K562 (cell line): ENCODE measurements at regions not wholly inside any gene's neighbourhood (a gene's known extent, or its start where the extent isn't known, plus 50 kb on each side); places are given as distances from the start of the nearest gene placed in this dataset.

Experiments used
- ATAC-seq: fragments of 200-7000 bp; cut with Tn5 transposase; 3 replicates; pipeline ENCODE4 v1.9.1; 2020; ENCODE audit warnings: moderate library complexity
- BruUV-seq: library from RNA; stranded (reverse); fragments of 400-500 nt; replicated peaks from 2 replicates; lab custom pipeline; 2021; lab: Mats Ljungman, UMichigan
- CTCF ChIA-PET: fragments of 300-600 bp; formaldehyde crosslinking; extraction: SDS; loops from one replicate; lab custom pipeline; 2021; ENCODE audit warnings: low intra/inter-chr PET ratio; lab: Yijun Ruan, JAX
- POLR2A ChIA-PET: fragments of 300-600, 350-650 bp; sonication (Branson Sonifier 250); formaldehyde crosslinking; extraction: SDS; loops from one replicate; lab custom pipeline; 2021; ENCODE audit warnings: antibody characterized with exemption, inconsistent platforms; lab: Yijun Ruan, JAX
- DNase-seq, 4 experiments: peaks; one replicate each; pipeline versions ENCODE4 v3.0.0 to v3.0.0-alpha.2; 2011 to 2018; ENCODE audit warnings: low spot score in 3 of 4, mixed read lengths in 3 of 4; ENCODE audit errors: extremely low read depth in 1 of 4
- FAIRE-seq: peaks from 2 replicates; lab custom pipeline; 2011; peaks lifted over from hg19 to GRCh38; lab: Jason Lieb, UNC
- H2AFZ ChIP-seq: 2 replicates; pipeline ENCODE4 v1.6.0; 2011; ENCODE audit warnings: low read depth, low read length, control low read depth, inconsistent platforms
- H3K27ac ChIP-seq: fragments of 200-600 bp; 3 replicates; pipeline ENCODE4 v1.8.0; 2011; ENCODE audit warnings: low read depth, mild to moderate bottlenecking, control low read depth, inconsistent platforms, low read length, moderate library complexity, mixed read lengths; ENCODE audit errors: extremely low read depth
- H3K27me3 ChIP-seq, 2 experiments: fragments of 300-600 bp in 1 of 2; 2 replicates in 1 of 2; 3 replicates in 1 of 2; pipeline versions ENCODE4 v1.6.0 to v1.8.0; 2011; ENCODE audit warnings: inconsistent platforms in 2 of 2, low read length in 2 of 2, mild to moderate bottlenecking in 1 of 2, mixed read lengths in 1 of 2, moderate library complexity in 1 of 2; ENCODE audit not compliant: control insufficient read depth in 2 of 2, insufficient read depth in 2 of 2
- H3K36me3 ChIP-seq: fragments of 300-600 bp; 3 replicates; pipeline ENCODE4 v1.8.0; 2011; ENCODE audit warnings: mild to moderate bottlenecking, low read length, inconsistent platforms; ENCODE audit not compliant: control insufficient read depth, insufficient read depth
- H3K4me1 ChIP-seq, 2 experiments: fragments of 200-600 bp in 1 of 2; replicated peaks in 1 of 2; 2 replicates in 1 of 2; 3 replicates in 1 of 2; pipeline versions ENCODE4 v1.5.1 to v1.8.0; 2011; ENCODE audit warnings: inconsistent platforms in 2 of 2, low read length in 2 of 2, mild to moderate bottlenecking in 1 of 2, mixed read lengths in 1 of 2, moderate library complexity in 1 of 2; ENCODE audit not compliant: control insufficient read depth in 2 of 2, insufficient read depth in 2 of 2
- H3K4me2 ChIP-seq: 2 replicates; pipeline ENCODE4 v1.6.1; 2011; ENCODE audit warnings: low read length, control low read depth, inconsistent platforms, mixed read lengths; ENCODE audit not compliant: insufficient read depth
- H3K4me3 ChIP-seq: fragments of 200-600 bp; sonication (generic), shearing (Covaris generic); 2 replicates; pipeline ENCODE4 v1.5.1; 2016; ENCODE audit warnings: control low read depth, inconsistent platforms
- H3K79me2 ChIP-seq: fragments of 200-600 bp; 3 replicates; pipeline ENCODE4 v1.8.0; 2011; ENCODE audit warnings: low read length, inconsistent platforms; ENCODE audit not compliant: control insufficient read depth, insufficient read depth
- H3K9ac ChIP-seq, 2 experiments: 2 replicates each; pipeline versions ENCODE4 v1.6.0 to v1.6.1; 2011; ENCODE audit warnings: low read depth in 2 of 2, low read length in 2 of 2, control low read depth in 1 of 2, inconsistent platforms in 1 of 2, mild to moderate bottlenecking in 1 of 2, mixed read lengths in 1 of 2; ENCODE audit not compliant: insufficient read depth in 1 of 2
- H3K9me1 ChIP-seq: one replicate; pipeline ENCODE4 v1.6.0; 2011; ENCODE audit warnings: inconsistent platforms, mild to moderate bottlenecking, low read length, moderate library complexity; ENCODE audit not compliant: control insufficient read depth, insufficient read depth
- H3K9me3 ChIP-seq: replicated peaks from 2 replicates; pipeline ENCODE4 v1.5.1; 2011; ENCODE audit warnings: low read depth, low read length, inconsistent platforms; ENCODE audit not compliant: control insufficient read depth, insufficient read depth
- H4K20me1 ChIP-seq: replicated peaks from 2 replicates; pipeline ENCODE4 v1.6.1; 2011; ENCODE audit warnings: low read length, inconsistent platforms, mixed read lengths; ENCODE audit not compliant: control insufficient read depth, insufficient read depth
- CCAR2 ChIP-seq: fragments of 200-400 bp; formaldehyde crosslinking; IDR thresholded peaks from 2 replicates; pipeline ENCODE4 v1.6.1; 2017; ENCODE audit warnings: mild to moderate bottlenecking, low read depth, low read length
- CUX1 ChIP-seq: fragments of 200-800 bp; sonication (Bioruptor generic); IDR thresholded peaks from 2 replicates; pipeline ENCODE4 v1.6.1; 2016; ENCODE audit warnings: missing genetic modification characterization, missing compliant biosample characterization
- E4F1 ChIP-seq: fragments of 250-450 bp; sonication (Bioruptor Pico); IDR thresholded peaks from 2 replicates; pipeline ENCODE4 v1.5.0; 2021; ENCODE audit warnings: mild to moderate bottlenecking, borderline replicate concordance
- POLR3A ChIP-seq: IDR thresholded peaks from 2 replicates; pipeline ENCODE4 v1.6.1; 2011; ENCODE audit warnings: borderline replicate concordance, mild to moderate bottlenecking, moderate library complexity; ENCODE audit not compliant: insufficient read length, insufficient read depth; ENCODE audit errors: extremely low read depth
- RFX5 ChIP-seq: IDR thresholded peaks from 2 replicates; pipeline ENCODE4 v1.6.1; 2011; ENCODE audit warnings: low read depth, mild to moderate bottlenecking, improper control_type of control experiment, low read length
- SLC30A9 ChIP-seq: fragments of 250-450 bp; sonication (Bioruptor Pico); IDR thresholded peaks from 2 replicates; pipeline ENCODE4 v1.8.0; 2022; ENCODE audit warnings: mild to moderate bottlenecking, moderate library complexity
- SP1 ChIP-seq: sonication (generic); formaldehyde crosslinking; IDR thresholded peaks from 2 replicates; pipeline ENCODE4 v1.8.1; 2022; ENCODE audit warnings: mild to moderate bottlenecking, missing genetic modification reagents
- ZEB2 ChIP-seq: fragments of 450-650 bp; IDR thresholded peaks from 2 replicates; pipeline ENCODE4 v1.6.1; 2016
- WGBS: fragments of 100-300 bp; shearing (Covaris generic); methylation state at CpG from one replicate; pipeline ENCODE4 v1.1.6; 2016; ENCODE audit warnings: low coverage, mixed read lengths; ENCODE audit not compliant: insufficient coverage; ENCODE audit errors: missing lambda C conversion rate; 5-methylcytosine and 5-hydroxymethylcytosine counted together
- in situ Hi-C: fragments of 300-500 bp; cut with MboI; formaldehyde crosslinking; loops from 4 replicates; pipeline ENCODE4 v1.15.0; 2018; ENCODE audit warnings: inconsistent platforms, mixed read lengths
- intact Hi-C: fragments of 100-400 bp; cut with micrococcal nuclease; formaldehyde crosslinking; loops from 2 replicates; pipeline ENCODE4 v1.14.2; 2022

GRCh38 chr12:42761601-42762350, 172.2 kb upstream of the PRICKLE1 start:
- in situ Hi-C loops, result no loop called here

GRCh38 chr12:42761086-42761485, 171.5 kb upstream of the PRICKLE1 start:
- Histone ChIP-seq H3K4me1 (no peaks in the 10 kb centered on the region), H3K27ac (no peak overlapping the region), H3K4me3 (no peak overlapping the region), H3K9ac (no peak overlapping the region), H3K27me3 (no peaks in the 10 kb centered on the region), H3K4me2 (no peak overlapping the region), H2AFZ (no peak overlapping the region), H3K36me3 (no peaks in the 10 kb centered on the region), H4K20me1 (no peaks in the 10 kb centered on the region), H3K9me1 (no peaks in the 10 kb centered on the region), H3K79me2 (no peaks in the 10 kb centered on the region), H3K9me3 (no peaks in the 10 kb centered on the region)
- intact Hi-C loops (no loop called here), in situ Hi-C loops (no loop called here)
- no TSS peak for BruUV-seq
- no peak for FAIRE-seq
- no peak for DNase-seq
- no peak for ATAC-seq
- CTCF ChIA-PET, result no interaction called here
- 0% methylated on average over 1 of the region's 1 CpG for WGBS
- POLR2A ChIA-PET, result interaction anchor here (0.6 kb wide), 1 partner anchor 1917 kb away, joined by 3 read pairs; no protein-coding TSS in a partner anchor
- TF ChIP-seq SP1 (no peak), E4F1 (no peak), ZEB2 (no peak), CUX1 (no peak), RFX5 (no peak), POLR3A (no peak)

More at GRCh38 chr12:42761601-42762350, 172.2 kb upstream of the PRICKLE1 start:
- intact Hi-C loops, result no loop called here
- no TSS peak for BruUV-seq
- Histone ChIP-seq H3K4me1 (no peaks in the 10 kb centered on the region), H2AFZ (no peak overlapping the region), H4K20me1 (no peaks in the 10 kb centered on the region), H3K9me1 (no peaks in the 10 kb centered on the region), H3K9ac (no peak overlapping the region), H3K27ac (no peak overlapping the region), H3K27me3 (no peaks in the 10 kb centered on the region), H3K4me3 (no peak overlapping the region), H3K4me2 (no peak overlapping the region), H3K36me3 (no peaks in the 10 kb centered on the region), H3K79me2 (no peaks in the 10 kb centered on the region), H3K9me3 (no peaks in the 10 kb centered on the region)
- WGBS, result 2% methylated on average over 4 of the region's 4 CpGs
- FAIRE-seq (no peak), DNase-seq (no peak), ATAC-seq (no peak)
- POLR2A ChIA-PET, result interaction anchor here (0.6 kb wide), 1 partner anchor 1918 kb away, joined by 3 read pairs; no protein-coding TSS in a partner anchor
- CTCF ChIA-PET, result no interaction called here
- TF ChIP-seq SLC30A9 (CRISPR knock-in tag), result no peak
- no peak for TF ChIP-seq CCAR2
